Mammary epithelial cell (primary cell): ENCODE measurements at regions not wholly inside any gene's neighbourhood (a gene's known extent, or its start where the extent isn't known, plus 50 kb on each side); places are given as distances from the start of the nearest gene placed in this dataset.

ENCODE experiments used
- CTCF ChIP-seq, 2 donors: IDR thresholded peaks in 1 of 2; conservative IDR thresholded peaks in 1 of 2; 2 replicates each; pipeline ENCODE4 v1.5.1; 2011 to 2012; ENCODE audit warnings: inconsistent platforms in 2 of 2, low read length in 2 of 2, mild to moderate bottlenecking in 2 of 2, control low read depth in 1 of 2, low read depth in 1 of 2; ENCODE audit not compliant: insufficient read depth in 1 of 2; ENCODE audit errors: extremely low read depth in 1 of 2
- EZH2 ChIP-seq: IDR thresholded peaks from 2 replicates; pipeline ENCODE4 v1.6.1; 2012; ENCODE audit warnings: low read length, inconsistent platforms, borderline replicate concordance

GRCh38 chr1:96987186-96987703 lies 265.7 kb downstream of the PTBP2 start:
- TF ChIP-seq CTCF (conservative IDR thresholded peaks at IDR 0.05 in 1 of 2, IDR thresholded peaks at IDR 0.05 in 1 of 2; ENCODE audit: extremely low read depth in 1 of 2, insufficient read depth in 1 of 2, low read depth in 1 of 2, low read length in 2 of 2) (no peak), EZH2 (no peak)
